Endothelial cell of umbilical vein (primary cell): ENCODE measurements at regions not wholly inside any gene's neighbourhood (a gene's known extent, or its start where the extent isn't known, plus 50 kb on each side); places are given as distances from the start of the nearest gene placed in this dataset.

Source experiments
- BruUV-seq: library from RNA; stranded (reverse); fragments of 400-500 nt; replicated peaks from 2 replicates; lab custom pipeline; 2021; lab: Mats Ljungman, UMichigan
- CTCF ChIA-PET: fragments of 300-600, 350-600 bp; sonication (Branson Sonifier 250); formaldehyde crosslinking; loops from one replicate; lab custom pipeline; 2021; ENCODE audit warnings: antibody characterized with exemption, inconsistent platforms; lab: Charles Lee
- POLR2A ChIA-PET: fragments of 300-600, 350-600 bp; sonication (Branson Sonifier 250); formaldehyde crosslinking; loops from one replicate; lab custom pipeline; 2021; ENCODE audit warnings: antibody characterized with exemption, inconsistent platforms; lab: Charles Lee
- DNase-seq: peaks from one replicate; pipeline ENCODE4 v3.0.0-alpha.2; 2011; ENCODE audit warnings: low read depth, low spot score
- FAIRE-seq: peaks from 2 replicates; lab custom pipeline; 2011; peaks lifted over from hg19 to GRCh38; lab: Jason Lieb, UNC
- H2AFZ ChIP-seq: 2 replicates; pipeline ENCODE4 v1.6.0; 2012; ENCODE audit warnings: low read depth, low read length, control low read depth, inconsistent platforms
- H3K27ac ChIP-seq: 2 replicates; pipeline ENCODE4 v1.5.1; 2011; ENCODE audit warnings: low read depth, mild to moderate bottlenecking, control low read depth, low read length, moderate library complexity; ENCODE audit not compliant: insufficient read depth
- H3K27me3 ChIP-seq, 2 experiments: 2 replicates each; pipeline versions ENCODE4 v1.6.0 to v1.6.1; 2011; ENCODE audit warnings: low read length in 2 of 2, mixed read lengths in 1 of 2; ENCODE audit not compliant: control insufficient read depth in 2 of 2, insufficient read depth in 2 of 2
- H3K36me3 ChIP-seq, 2 experiments: 2 replicates in 1 of 2; 3 replicates in 1 of 2; pipeline ENCODE4 v1.5.1; 2011; ENCODE audit warnings: low read length in 2 of 2, mild to moderate bottlenecking in 1 of 2, moderate library complexity in 1 of 2; ENCODE audit not compliant: control insufficient read depth in 2 of 2, insufficient read depth in 2 of 2; ENCODE audit errors: extremely low read depth in 1 of 2
- H3K4me1 ChIP-seq: 3 replicates; pipeline ENCODE4 v1.5.1; 2011; ENCODE audit warnings: mild to moderate bottlenecking, low read length; ENCODE audit not compliant: control insufficient read depth, insufficient read depth; ENCODE audit errors: extremely low read depth
- H3K4me2 ChIP-seq: 2 replicates; pipeline ENCODE4 v1.6.1; 2011; ENCODE audit warnings: low read length, control low read depth, mixed read lengths; ENCODE audit not compliant: insufficient read depth
- H3K4me3 ChIP-seq, 3 experiments: fragments of 200-600 bp in 1 of 3; sonication (generic), shearing (Covaris generic) in 1 of 3; replicated peaks in 1 of 3; 2 replicates each; pipeline ENCODE4 v1.5.1; 2011 to 2016; ENCODE audit warnings: control low read depth in 3 of 3, low read length in 3 of 3, mild to moderate bottlenecking in 2 of 3, inconsistent platforms in 1 of 3, low read depth in 1 of 3, moderate library complexity in 1 of 3; ENCODE audit not compliant: insufficient read depth in 1 of 3
- H3K79me2 ChIP-seq: 2 replicates; pipeline ENCODE4 v1.6.0; 2012; ENCODE audit warnings: low read length, inconsistent platforms; ENCODE audit not compliant: control insufficient read depth, insufficient read depth
- H3K9ac ChIP-seq: replicated peaks from 2 replicates; pipeline ENCODE3; 2011; ENCODE audit warnings: low read length, control low read depth; ENCODE audit not compliant: insufficient read depth; ENCODE audit errors: extremely low read depth
- H3K9me1 ChIP-seq: replicated peaks from 3 replicates; pipeline ENCODE4 v1.6.0; 2011; ENCODE audit warnings: mild to moderate bottlenecking, low read length; ENCODE audit not compliant: control insufficient read depth, insufficient read depth; ENCODE audit errors: extremely low read depth
- H3K9me3 ChIP-seq: replicated peaks from 2 replicates; pipeline ENCODE4 v1.5.1; 2012; ENCODE audit warnings: low read length, inconsistent platforms; ENCODE audit not compliant: control insufficient read depth, insufficient read depth
- H4K20me1 ChIP-seq: replicated peaks from 2 replicates; pipeline ENCODE3; 2011; ENCODE audit warnings: mild to moderate bottlenecking, low read length; ENCODE audit not compliant: control insufficient read depth, insufficient read depth; ENCODE audit errors: extremely low read depth
- CTCF ChIP-seq, 2 donors: IDR thresholded peaks; 1 replicate in 1 of 2; 2 replicates in 1 of 2; pipeline ENCODE4 v1.5.1; 2011; ENCODE audit warnings: low read length in 2 of 2, mild to moderate bottlenecking in 2 of 2, moderate library complexity in 2 of 2, control low read depth in 1 of 2, inconsistent platforms in 1 of 2, low read depth in 1 of 2; ENCODE audit not compliant: insufficient read depth in 1 of 2; ENCODE audit errors: extremely low read depth in 1 of 2
- EZH2 ChIP-seq: IDR thresholded peaks from 2 replicates; pipeline ENCODE4 v1.6.1; 2012; ENCODE audit warnings: borderline replicate concordance, low read depth, mild to moderate bottlenecking, moderate library complexity, low read length, inconsistent platforms; ENCODE audit not compliant: severe bottlenecking
- GATA2 ChIP-seq: IDR thresholded peaks from 2 replicates; pipeline ENCODE4 v1.7.0; 2011; ENCODE audit warnings: low read depth, mild to moderate bottlenecking, moderate library complexity, mixed read lengths, low read length; ENCODE audit not compliant: insufficient read length, insufficient read depth
- JUN ChIP-seq: IDR thresholded peaks from 2 replicates; pipeline ENCODE4 v1.6.1; 2011; ENCODE audit warnings: borderline replicate concordance, low read depth; ENCODE audit not compliant: insufficient read length, insufficient read depth
- MAX ChIP-seq: IDR thresholded peaks from 2 replicates; pipeline ENCODE4 v1.6.1; 2011; ENCODE audit not compliant: insufficient read depth, insufficient read length
- MYC ChIP-seq: IDR thresholded peaks from one replicate; pipeline ENCODE4 v1.6.1; 2011; ENCODE audit warnings: mild to moderate bottlenecking, low read depth, low read length
- POLR2A ChIP-seq: IDR thresholded peaks from 2 replicates; pipeline ENCODE4 v1.6.1; 2012; ENCODE audit warnings: low read depth, mild to moderate bottlenecking, control low read depth, low read length
- dilution Hi-C: fragments of 300-500 bp; cut with MboI; formaldehyde crosslinking; loops from one replicate; pipeline ENCODE4 v1.15.0; 2019; ENCODE audit warnings: low sequenced_read_pairs; ENCODE audit not compliant: extremely low pct_ligation_motif_present
- intact Hi-C: fragments of 100-400 bp; cut with micrococcal nuclease; formaldehyde crosslinking; loops from one replicate; pipeline ENCODE4 v1.10.0; 2022

- Histone ChIP-seq H4K20me1 (no peaks in the 10 kb centered on the region), H3K4me3 (no peak overlapping the region), H3K36me3 (no peaks in the 10 kb centered on the region), H3K9me1 (no peaks in the 10 kb centered on the region), H2AFZ (no peak overlapping the region), H3K79me2 (no peaks in the 10 kb centered on the region), H3K4me2 (no peak overlapping the region), H3K9me3 (no peaks in the 10 kb centered on the region), H3K9ac (no peak overlapping the region), H3K27ac (no peak overlapping the region), H3K27me3 (no peaks in the 10 kb centered on the region), H3K4me1 (peaks cover 6% of the 10 kb centered on the region)
- dilution Hi-C loops, result no loop called here
- CTCF ChIA-PET, result no interaction called here
- BruUV-seq, result no TSS peak
- DNase-seq (no peak), FAIRE-seq (no peak)
- intact Hi-C loops, result no loop called here
- POLR2A ChIA-PET, result no interaction called here
- TF ChIP-seq MYC, result no peak
- TF ChIP-seq JUN, result no peak
- no peak for TF ChIP-seq POLR2A
- TF ChIP-seq GATA2, result no peak
- no peak for TF ChIP-seq MAX
- no peak for TF ChIP-seq EZH2
- no peak for TF ChIP-seq CTCF (IDR thresholded peaks at IDR 0.05; ENCODE audit: extremely low read depth in 1 of 2, insufficient read depth in 1 of 2, low read depth in 1 of 2, low read length in 2 of 2)
These were observed 232.4 kb downstream of the POSTN start for GRCh38 chr13:37366044-37366770.
